Esophagus squamous epithelium (tissue), 5 donors: ENCODE measurements at regions not wholly inside any gene's neighbourhood (a gene's known extent, or its start where the extent isn't known, plus 50 kb on each side); places are given as distances from the start of the nearest gene placed in this dataset.

Experiments used
- DNase-seq: peaks from one replicate; lab custom pipeline; 2025; lab: John Stamatoyannopoulos, UW
- H3K27ac ChIP-seq, 4 donors: fragments of 200-600 bp; sonication (generic); one replicate each; pipeline ENCODE4 v1.5.1; 2016 to 2019; ENCODE audit warnings: mild to moderate bottlenecking in 1 of 4
- H3K27me3 ChIP-seq, 4 donors: fragments of 200-600 bp; sonication (generic); 1 replicate in 3 of 4; 2 replicates in 1 of 4; pipeline versions ENCODE4 v1.5.1 to v1.6.0; 2017 to 2021; ENCODE audit warnings: antibody characterized with exemption in 1 of 4
- H3K36me3 ChIP-seq, 3 donors: fragments of 200-600 bp; sonication (generic); one replicate each; pipeline ENCODE4 v1.5.1; 2016 to 2019
- H3K4me1 ChIP-seq, 3 donors: fragments of 200-600 bp; sonication (generic); one replicate each; pipeline ENCODE4 v1.5.1; 2017 to 2019
- H3K4me3 ChIP-seq, 4 donors: fragments of 200-600 bp; sonication (generic); 1 replicate in 3 of 4; 2 replicates in 1 of 4; pipeline ENCODE4 v1.5.1; 2016 to 2019; ENCODE audit warnings: mild to moderate bottlenecking in 2 of 4, moderate library complexity in 1 of 4
- H3K9me3 ChIP-seq, 3 donors: fragments of 200-600 bp; sonication (generic); one replicate each; pipeline ENCODE4 v1.5.1; 2016 to 2019
- POLR2A ChIP-seq, 4 donors: fragments of 450-650 bp; IDR thresholded peaks; one replicate each; pipeline ENCODE4 v1.6.1; 2017; ENCODE audit warnings: antibody characterized with exemption in 4 of 4, mild to moderate bottlenecking in 4 of 4, moderate library complexity in 3 of 4
- WGBS, 2 donors: methylation state at CpG; one replicate each; pipeline ENCODE4 v1.1.5; 2018; 5-methylcytosine and 5-hydroxymethylcytosine counted together
- intact Hi-C: fragments of 100-400 bp; cut with DNase I; formaldehyde crosslinking; loops from one replicate; pipeline ENCODE4 v1.15.0; 2022
- TF ChIP-seq, protein P1 (sequence below), 6 experiments: fragments of 450-650 bp in 4 of 6; fragments of 200-600 bp in 2 of 6; sonication (generic) in 2 of 6; IDR thresholded peaks; one replicate each; pipeline ENCODE4 v1.5.1; 2016 to 2019; ENCODE audit warnings: antibody characterized with exemption in 6 of 6, mild to moderate bottlenecking in 4 of 6, moderate library complexity in 4 of 6
- donor health status: DM: yes; HTN: yes; CAD: no.

DNA sequence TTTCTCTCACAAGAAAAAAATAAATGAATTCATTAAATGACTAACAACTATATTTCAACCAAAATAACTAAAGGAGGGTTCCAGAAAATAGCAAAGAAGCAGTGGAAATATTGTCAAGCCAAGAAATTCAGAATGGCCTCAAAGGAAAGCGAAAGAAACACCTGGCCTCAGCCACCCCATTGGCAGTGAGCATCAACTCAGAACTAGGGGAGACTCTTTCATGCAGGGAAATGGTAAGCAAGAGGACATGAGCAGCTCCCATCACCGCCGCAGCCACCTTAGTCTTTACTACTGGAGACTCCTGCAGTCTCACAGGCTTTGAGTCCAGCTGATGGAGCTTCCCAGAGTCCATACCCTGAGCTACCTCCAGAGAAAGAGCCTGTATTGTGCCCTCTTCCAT is 343.9 kb upstream of the GRAMD2B start:
- Histone ChIP-seq H3K9me3 (peaks cover 0 to 13% (median 0%) of the 10 kb centered on the region in 3 donors), H3K27me3 (no peaks in the 10 kb centered on the region), H3K36me3 (no peaks in the 10 kb centered on the region), H3K4me3 (no peak overlapping the region), H3K27ac (no peak overlapping the region), H3K4me1 (no peaks in the 10 kb centered on the region)
- 29 to 33% methylated on average over 3 of the region's 3 CpGs for WGBS, 2 donors
- no peak for TF ChIP-seq POLR2A (IDR thresholded peaks at IDR 0.05)
- TF ChIP-seq, protein P1, sequence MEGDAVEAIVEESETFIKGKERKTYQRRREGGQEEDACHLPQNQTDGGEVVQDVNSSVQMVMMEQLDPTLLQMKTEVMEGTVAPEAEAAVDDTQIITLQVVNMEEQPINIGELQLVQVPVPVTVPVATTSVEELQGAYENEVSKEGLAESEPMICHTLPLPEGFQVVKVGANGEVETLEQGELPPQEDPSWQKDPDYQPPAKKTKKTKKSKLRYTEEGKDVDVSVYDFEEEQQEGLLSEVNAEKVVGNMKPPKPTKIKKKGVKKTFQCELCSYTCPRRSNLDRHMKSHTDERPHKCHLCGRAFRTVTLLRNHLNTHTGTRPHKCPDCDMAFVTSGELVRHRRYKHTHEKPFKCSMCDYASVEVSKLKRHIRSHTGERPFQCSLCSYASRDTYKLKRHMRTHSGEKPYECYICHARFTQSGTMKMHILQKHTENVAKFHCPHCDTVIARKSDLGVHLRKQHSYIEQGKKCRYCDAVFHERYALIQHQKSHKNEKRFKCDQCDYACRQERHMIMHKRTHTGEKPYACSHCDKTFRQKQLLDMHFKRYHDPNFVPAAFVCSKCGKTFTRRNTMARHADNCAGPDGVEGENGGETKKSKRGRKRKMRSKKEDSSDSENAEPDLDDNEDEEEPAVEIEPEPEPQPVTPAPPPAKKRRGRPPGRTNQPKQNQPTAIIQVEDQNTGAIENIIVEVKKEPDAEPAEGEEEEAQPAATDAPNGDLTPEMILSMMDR (IDR thresholded peaks at IDR 0.05): no peak
- DNase-seq: no peak
- intact Hi-C loops: no loop called here

DNA sequence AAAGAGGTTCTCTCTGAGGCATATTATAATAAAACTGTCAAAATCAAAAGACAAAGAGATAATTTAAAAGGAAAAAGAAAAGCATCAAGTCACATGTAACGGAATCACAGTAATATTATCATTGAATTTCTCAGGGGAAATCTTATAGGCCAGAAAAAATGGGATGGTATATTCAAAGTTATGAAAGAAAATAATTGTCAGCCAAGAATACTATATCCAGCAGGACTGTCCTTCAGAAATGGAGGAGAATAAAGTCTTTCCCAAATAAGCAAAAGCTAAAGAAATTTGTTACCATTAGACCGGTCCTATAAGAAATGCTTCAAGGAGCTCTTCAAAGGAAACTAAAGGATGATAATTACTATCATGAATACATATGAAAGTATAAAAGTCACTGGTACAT is 342.0 kb upstream of the GRAMD2B start:
- Histone ChIP-seq H3K27ac (no peak overlapping the region), H3K4me3 (no peak overlapping the region), H3K4me1 (no peaks in the 10 kb centered on the region), H3K36me3 (no peaks in the 10 kb centered on the region), H3K27me3 (no peaks in the 10 kb centered on the region), H3K9me3 (peaks cover 0 to 13% (median 4%) of the 10 kb centered on the region in 3 donors)
- TF ChIP-seq, protein P1 (IDR thresholded peaks at IDR 0.05): no peak
- no peak for TF ChIP-seq POLR2A (IDR thresholded peaks at IDR 0.05)
- intact Hi-C loops: no loop called here
- 81 to 92% methylated on average over 2 of the region's 2 CpGs for WGBS, 2 donors
- DNase-seq: no peak

DNA sequence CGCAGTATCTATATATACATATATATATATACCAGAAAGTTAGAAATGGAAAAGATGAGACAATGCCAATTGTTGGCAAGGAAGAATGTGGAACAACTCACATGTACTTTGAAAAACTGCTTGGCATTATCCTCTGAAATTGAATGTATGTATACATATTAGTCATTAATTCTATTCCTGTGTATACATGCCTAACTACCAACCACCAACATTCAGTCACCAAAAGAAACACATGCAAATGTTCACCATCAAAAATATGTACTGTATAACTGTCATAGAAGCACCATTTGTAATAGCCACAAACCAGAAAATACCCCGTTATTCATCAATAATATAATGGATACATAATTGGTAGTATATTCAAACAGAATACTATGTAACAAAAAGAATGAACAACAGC is 330.2 kb upstream of the GRAMD2B start:
- no peaks in the 10 kb centered on the region for H3K27me3 ChIP-seq
- H3K27ac ChIP-seq: no peak overlapping the region
- no peaks in the 10 kb centered on the region for H3K4me1 ChIP-seq
- intact Hi-C loops: no loop called here
- no peaks in the 10 kb centered on the region for H3K36me3 ChIP-seq
- peaks cover 0 to 5% (median 0%) of the 10 kb centered on the region in 3 donors for H3K9me3 ChIP-seq
- TF ChIP-seq, protein P1 (IDR thresholded peaks at IDR 0.05): no peak
- no peak for TF ChIP-seq POLR2A (IDR thresholded peaks at IDR 0.05)
- no peak overlapping the region for H3K4me3 ChIP-seq
- 20 to 34% methylated on average over 2 of the region's 2 CpGs for WGBS, 2 donors
- DNase-seq: no peak

DNA sequence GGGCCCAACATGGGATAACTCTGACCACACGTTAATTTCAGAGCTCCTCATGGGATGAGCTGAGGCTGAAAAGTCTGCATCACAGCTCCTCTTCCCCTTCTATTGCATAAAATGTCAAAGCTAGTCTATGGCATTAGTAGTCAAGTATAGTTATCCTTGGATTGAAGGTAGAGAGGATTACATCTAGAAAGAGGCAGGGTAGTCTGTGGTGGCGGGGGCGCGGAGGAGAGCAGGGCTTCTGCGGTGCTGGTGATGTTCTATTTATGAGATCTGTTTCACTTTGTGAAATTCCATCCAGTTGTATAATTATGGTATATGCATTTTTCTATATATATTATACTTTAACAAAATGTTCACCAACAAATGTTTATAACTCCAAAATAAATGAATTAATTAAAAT is 329.5 kb upstream of the GRAMD2B start:
- no peak for DNase-seq
- Histone ChIP-seq H3K4me3 (no peak overlapping the region), H3K36me3 (no peaks in the 10 kb centered on the region), H3K27me3 (no peaks in the 10 kb centered on the region), H3K27ac (no peak overlapping the region), H3K4me1 (no peaks in the 10 kb centered on the region), H3K9me3 (peaks cover 0 to 5% (median 0%) of the 10 kb centered on the region in 3 donors)
- intact Hi-C loops: no loop called here
- TF ChIP-seq, protein P1 (IDR thresholded peaks at IDR 0.05): no peak
- TF ChIP-seq POLR2A (IDR thresholded peaks at IDR 0.05): no peak
- WGBS, 2 donors: 90 to 94% methylated on average over 5 of the region's 5 CpGs

DNA sequence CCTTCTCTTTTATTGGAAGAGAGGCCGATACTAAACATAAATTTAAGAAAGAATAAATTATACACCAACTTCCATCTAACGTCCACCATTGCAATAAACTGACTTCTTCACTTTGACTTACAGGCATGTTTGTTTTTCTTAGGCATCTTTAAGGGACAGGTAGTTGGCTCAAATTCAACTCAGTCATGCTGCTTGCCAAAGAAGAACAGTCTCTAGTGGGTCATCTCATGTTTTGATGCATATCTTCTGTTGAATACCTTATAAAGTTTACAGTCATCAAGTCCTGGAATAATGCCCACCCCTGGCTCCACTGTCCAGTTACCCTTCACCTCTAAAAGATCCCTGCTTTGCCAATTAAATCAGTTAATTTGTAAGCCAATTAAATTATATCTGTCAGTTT is 328.2 kb upstream of the GRAMD2B start:
- TF ChIP-seq, protein P1 (IDR thresholded peaks at IDR 0.05): no peak
- TF ChIP-seq POLR2A (IDR thresholded peaks at IDR 0.05): no peak
- Histone ChIP-seq H3K27me3 (no peaks in the 10 kb centered on the region), H3K9me3 (peaks cover 0 to 5% (median 0%) of the 10 kb centered on the region in 3 donors), H3K4me1 (no peaks in the 10 kb centered on the region), H3K36me3 (no peaks in the 10 kb centered on the region), H3K27ac (no peak overlapping the region), H3K4me3 (no peak overlapping the region)
- intact Hi-C loops: no loop called here
- no peak for DNase-seq
- WGBS, 2 donors: 70 to 76% methylated on average over 2 of the region's 2 CpGs
